SHP77 treated with DMSO at 0.1 percent for 48 hours (cell line): ENCODE measurements at regions not wholly inside any gene's neighbourhood (a gene's known extent, or its start where the extent isn't known, plus 50 kb on each side); places are given as distances from the start of the nearest gene placed in this dataset.
"Not testable (repeated sequence)": the region's sequence is repeated elsewhere in the genome, so short reads cannot be mapped to it uniquely, and the experiment has no call there.

Experiments used
- DNase-seq: peaks from one replicate; lab custom pipeline; 2025; lab: John Stamatoyannopoulos, UW

- no peak for DNase-seq
Measured at GRCh38 chr3:20324664-20325478, 138.9 kb upstream of the SGO1 start.

- no peak for DNase-seq
Measured at GRCh38 chr3:20323307-20323927, 137.4 kb upstream of the SGO1 start.

- DNase-seq: no peak
Measured at GRCh38 chr3:20322085-20322484, 136.1 kb upstream of the SGO1 start.

- DNase-seq: no peak
Measured at GRCh38 chr3:20321391-20322047, 135.5 kb upstream of the SGO1 start.

- DNase-seq: no peak
Measured at GRCh38 chr3:20320489-20320888, 134.5 kb upstream of the SGO1 start.

- no peak for DNase-seq
Measured at GRCh38 chr3:20319551-20319950, 133.5 kb upstream of the SGO1 start.

- no peak for DNase-seq
Measured at GRCh38 chr3:20317616-20318015, 131.6 kb upstream of the SGO1 start.

- no peak for DNase-seq
Measured at GRCh38 chr3:20316238-20316637, 130.2 kb upstream of the SGO1 start.

GRCh38 chr3:20310629-20311028 is 124.6 kb upstream of the SGO1 start:
- no peak for DNase-seq

- no peak for DNase-seq
Measured at GRCh38 chr3:20307383-20307782, 121.4 kb upstream of the SGO1 start.

GRCh38 chr3:20305647-20306046 is 119.6 kb upstream of the SGO1 start:
- no peak for DNase-seq

- DNase-seq: no peak
Measured at GRCh38 chr3:20302766-20303165, 116.8 kb upstream of the SGO1 start.

GRCh38 chr3:20288050-20288449 is 102.0 kb upstream of the SGO1 start:
- DNase-seq: no peak

GRCh38 chr3:20280257-20280656 is 94.3 kb upstream of the SGO1 start:
- no peak for DNase-seq

GRCh38 chr3:20265977-20266376 is 80.0 kb upstream of the SGO1 start:
- DNase-seq: not testable (repeated sequence)

GRCh38 chr3:20264900-20265567 is 79.0 kb upstream of the SGO1 start:
- no peak for DNase-seq

- no peak for DNase-seq
Measured at GRCh38 chr3:20258371-20258770, 72.4 kb upstream of the SGO1 start.

- no peak for DNase-seq
Measured at GRCh38 chr3:20256144-20256543, 70.1 kb upstream of the SGO1 start.

- DNase-seq: no peak
Measured at GRCh38 chr3:20254268-20255117, 68.5 kb upstream of the SGO1 start.

GRCh38 chr3:20250786-20251185 is 64.8 kb upstream of the SGO1 start:
- no peak for DNase-seq

GRCh38 chr3:20250314-20250713 is 64.3 kb upstream of the SGO1 start:
- DNase-seq: no peak

GRCh38 chr3:20246662-20247061 is 60.7 kb upstream of the SGO1 start:
- no peak for DNase-seq
